H9 (cell line): ENCODE measurements at regions not wholly inside any gene's neighbourhood (a gene's known extent, or its start where the extent isn't known, plus 50 kb on each side); places are given as distances from the start of the nearest gene placed in this dataset.

Experiments
- DNase-seq: peaks from one replicate; pipeline ENCODE4 v3.0.0-alpha.2; 2017
- H2AFZ ChIP-seq: one replicate; pipeline ENCODE4 v1.6.1; 2013; ENCODE audit warnings: mild to moderate bottlenecking, low read length, control low read depth, moderate library complexity
- H2AK5ac ChIP-seq: 2 replicates; pipeline ENCODE4 v1.6.1; 2013; ENCODE audit warnings: low read length, control low read depth, mixed read lengths; ENCODE audit not compliant: insufficient read length
- H2BK120ac ChIP-seq: one replicate; pipeline ENCODE4 v1.6.1; 2013; ENCODE audit warnings: low read depth, mild to moderate bottlenecking, low read length, control low read depth, inconsistent platforms; ENCODE audit not compliant: poor library complexity, severe bottlenecking
- H2BK12ac ChIP-seq: 2 replicates; pipeline ENCODE4 v1.6.1; 2013; ENCODE audit warnings: low read length, control low read depth, mixed read lengths, low read depth; ENCODE audit not compliant: insufficient read length
- H2BK15ac ChIP-seq: 2 replicates; pipeline ENCODE4 v1.6.1; 2013; ENCODE audit warnings: low read depth, low read length, control low read depth
- H2BK20ac ChIP-seq: one replicate; pipeline ENCODE4 v1.6.1; 2013; ENCODE audit warnings: low read depth, mild to moderate bottlenecking, low read length, control low read depth, inconsistent platforms; ENCODE audit not compliant: poor library complexity, severe bottlenecking
- H2BK5ac ChIP-seq: 2 replicates; pipeline ENCODE4 v1.6.1; 2013; ENCODE audit warnings: low read length, control low read depth, mixed read lengths; ENCODE audit not compliant: insufficient read length
- H3K14ac ChIP-seq: 2 replicates; pipeline ENCODE4 v1.6.1; 2013; ENCODE audit warnings: low read length, control low read depth; ENCODE audit not compliant: insufficient read depth
- H3K18ac ChIP-seq: 2 replicates; pipeline ENCODE4 v1.6.1; 2013; ENCODE audit warnings: low read depth, mild to moderate bottlenecking, mixed read lengths, low read length, control low read depth; ENCODE audit not compliant: insufficient read length
- H3K23ac ChIP-seq: 2 replicates; pipeline ENCODE4 v1.6.1; 2013; ENCODE audit warnings: low read length, control low read depth, mixed read lengths, low read depth; ENCODE audit not compliant: insufficient read length
- H3K23me2 ChIP-seq: 2 replicates; pipeline ENCODE4 v1.6.1; 2013; ENCODE audit warnings: low read depth, mild to moderate bottlenecking, mixed read lengths, low read length, control low read depth; ENCODE audit not compliant: insufficient read length, poor library complexity, severe bottlenecking
- H3K27ac ChIP-seq: 2 replicates; pipeline ENCODE4 v1.5.1; 2013; ENCODE audit warnings: low read length, control low read depth, mixed read lengths, low read depth; ENCODE audit not compliant: insufficient read length
- H3K27me3 ChIP-seq: 2 replicates; pipeline ENCODE4 v1.6.1; 2013; ENCODE audit warnings: low read length, control low read depth, inconsistent platforms; ENCODE audit not compliant: insufficient read depth
- H3K4ac ChIP-seq: 2 replicates; pipeline ENCODE4 v1.6.1; 2013; ENCODE audit warnings: low read depth, mild to moderate bottlenecking, control low read depth, inconsistent platforms, low read length, moderate library complexity
- H3K4me1 ChIP-seq: 2 replicates; pipeline ENCODE4 v1.6.1; 2013; ENCODE audit warnings: low read length, control low read depth, inconsistent platforms; ENCODE audit not compliant: insufficient read depth
- H3K4me2 ChIP-seq: 2 replicates; pipeline ENCODE4 v1.6.1; 2013; ENCODE audit warnings: low read length, control low read depth, mixed read lengths; ENCODE audit not compliant: insufficient read length, insufficient read depth
- H3K56ac ChIP-seq: 2 replicates; pipeline ENCODE4 v1.6.1; 2013; ENCODE audit warnings: low read depth, mild to moderate bottlenecking, mixed read lengths, low read length, control low read depth; ENCODE audit not compliant: insufficient read length
- H3K79me1 ChIP-seq: 2 replicates; pipeline ENCODE4 v1.6.1; 2013; ENCODE audit warnings: low read depth, mild to moderate bottlenecking, moderate library complexity, low read length, control low read depth, inconsistent platforms; ENCODE audit not compliant: insufficient read depth, poor library complexity, severe bottlenecking
- H3K79me2 ChIP-seq: 2 replicates; pipeline ENCODE4 v1.6.1; 2013; ENCODE audit warnings: low read length, control low read depth, inconsistent platforms; ENCODE audit not compliant: insufficient read depth
- H3K9ac ChIP-seq: 2 replicates; pipeline ENCODE4 v1.6.1; 2013; ENCODE audit warnings: low read length, control low read depth, mixed read lengths; ENCODE audit not compliant: insufficient read length; ENCODE audit errors: extremely low read depth
- H3K9me3 ChIP-seq: one replicate; pipeline ENCODE4 v1.6.1; 2013; ENCODE audit warnings: low read depth, low read length, inconsistent platforms; ENCODE audit not compliant: control insufficient read depth
- H3T11ph ChIP-seq: one replicate; pipeline ENCODE4 v1.6.1; 2013; ENCODE audit warnings: mild to moderate bottlenecking, low read length, control low read depth, inconsistent platforms
- H4K20me1 ChIP-seq: one replicate; pipeline ENCODE4 v1.6.1; 2013; ENCODE audit not compliant: control insufficient read depth, insufficient read length, insufficient read depth
- H4K5ac ChIP-seq: 2 replicates; pipeline ENCODE4 v1.6.1; 2013; ENCODE audit warnings: low read depth, mild to moderate bottlenecking, mixed read lengths, low read length, control low read depth; ENCODE audit not compliant: insufficient read length
- H4K8ac ChIP-seq: replicated peaks from 2 replicates; pipeline ENCODE4 v1.6.1; 2013; ENCODE audit warnings: low read length, control low read depth, mixed read lengths, low read depth; ENCODE audit not compliant: insufficient read length
- H4K91ac ChIP-seq: 2 replicates; pipeline ENCODE4 v1.6.1; 2013; ENCODE audit warnings: low read depth, mild to moderate bottlenecking, moderate library complexity, mixed read lengths, low read length, control low read depth; ENCODE audit not compliant: insufficient read length
- H3K27ac Mint-ChIP-seq, 3 experiments: 2 replicates in 2 of 3; 3 replicates in 1 of 3; pipeline ENCODE4 v1.8.0; 2020 to 2021; ENCODE audit warnings: mixed read lengths in 3 of 3, mild to moderate bottlenecking in 1 of 3, moderate library complexity in 1 of 3
- H3K27me3 Mint-ChIP-seq: 2 replicates; pipeline ENCODE4 v1.8.0; 2021; ENCODE audit warnings: low read depth, mild to moderate bottlenecking, moderate library complexity, mixed read lengths
- H3K36me3 Mint-ChIP-seq, 3 experiments: 2 replicates in 2 of 3; 3 replicates in 1 of 3; pipeline ENCODE4 v1.8.0; 2020 to 2021; ENCODE audit warnings: low read depth in 3 of 3, mixed read lengths in 3 of 3; ENCODE audit not compliant: insufficient read depth in 1 of 3
- H3K4me1 Mint-ChIP-seq, 2 experiments: 2 replicates each; pipeline ENCODE4 v1.8.0; 2020; ENCODE audit warnings: mixed read lengths in 2 of 2
- H3K4me3 Mint-ChIP-seq, 2 experiments: 2 replicates in 1 of 2; 3 replicates in 1 of 2; pipeline ENCODE4 v1.8.0; 2020 to 2021; ENCODE audit warnings: mild to moderate bottlenecking in 2 of 2, mixed read lengths in 2 of 2, moderate library complexity in 1 of 2
- H3K9me3 Mint-ChIP-seq, 2 experiments: 2 replicates in 1 of 2; 3 replicates in 1 of 2; pipeline ENCODE4 v1.8.0; 2020; ENCODE audit warnings: mild to moderate bottlenecking in 2 of 2, mixed read lengths in 2 of 2, moderate library complexity in 1 of 2
- CTCF ChIP-seq: fragments of 200-600 bp; sonication (generic); conservative IDR thresholded peaks from 3 replicates; pipeline ENCODE4 v1.8.0; 2021; ENCODE audit warnings: antibody characterized with exemption, mild to moderate bottlenecking
- WGBS: extraction: QIAGEN DNeasy Blood & Tissue Kit; methylation state at CpG from one replicate; pipeline ENCODE4 v1.1.7; 2013; ENCODE audit warnings: missing lambda C conversion rate, low lambda C conversion rate, mixed read lengths; ENCODE audit not compliant: insufficient read length; ENCODE audit errors: extremely low coverage; 5-methylcytosine and 5-hydroxymethylcytosine counted together

- no peak overlapping the region for H2AK5ac ChIP-seq
- Mint-ChIP-seq H3K4me1 (no peaks in the 10 kb centered on the region), H3K9me3 (no peaks in the 10 kb centered on the region; a peak in 1 of 5 replicates), H3K27me3 (no peaks in the 10 kb centered on the region), H3K4me3 (no peak overlapping the region), H3K36me3 (no peaks in the 10 kb centered on the region), H3K27ac (no peak overlapping the region; a peak in 1 of 7 replicates)
- no peaks in the 10 kb centered on the region for H3K23me2 ChIP-seq
- H2BK20ac ChIP-seq: no peak overlapping the region
- no peak overlapping the region for H2BK5ac ChIP-seq
- no peaks in the 10 kb centered on the region for H3K9me3 ChIP-seq
- no peak overlapping the region for H3K4ac ChIP-seq
- no peak overlapping the region for H4K5ac ChIP-seq
- no peak overlapping the region for H3K27ac ChIP-seq
- WGBS: no CpG with 5 or more reads among the region's 6 CpGs
- H2AFZ ChIP-seq: no peak overlapping the region
- no peak overlapping the region for H3K23ac ChIP-seq
- H3K79me1 ChIP-seq: no peaks in the 10 kb centered on the region
- H2BK12ac ChIP-seq: no peak overlapping the region
- no peak for DNase-seq
- no peaks in the 10 kb centered on the region for H3K27me3 ChIP-seq
- H3K79me2 ChIP-seq: no peaks in the 10 kb centered on the region
- no peak overlapping the region for H3T11ph ChIP-seq
- H2BK120ac ChIP-seq: no peak overlapping the region
- no peak overlapping the region for H4K91ac ChIP-seq
- H4K20me1 ChIP-seq: no peaks in the 10 kb centered on the region
- H3K14ac ChIP-seq: no peak overlapping the region
- H2BK15ac ChIP-seq: no peak overlapping the region
- H3K9ac ChIP-seq: no peak overlapping the region
- no peak for TF ChIP-seq CTCF
- no peak overlapping the region for H3K56ac ChIP-seq
- no peak overlapping the region for H4K8ac ChIP-seq
- H3K4me1 ChIP-seq: no peaks in the 10 kb centered on the region
- H3K18ac ChIP-seq: no peak overlapping the region
- no peak overlapping the region for H3K4me2 ChIP-seq
Measured at GRCh38 chr3:66827726-66828125, 170.4 kb upstream of the KBTBD8 start.
